ENCODE measurements at regions not wholly inside any gene's neighbourhood (a gene's known extent, or its start where the extent isn't known, plus 50 kb on each side); places are given as distances from the start of the nearest gene placed in this dataset.
"Not testable (repeated sequence)": the region's sequence is repeated elsewhere in the genome, so short reads cannot be mapped to it uniquely, and the experiment has no call there.

- WGBS, 3 donors, result 28 to 38% (median 33%) methylated on average over 3 of the region's 3 CpGs
- DNase-seq (no peak), ATAC-seq (no peak)
- intact Hi-C loops (cut with DNase I), result no loop called here
- H3K9me3 ChIP-seq, result no peaks in the 10 kb centered on the region
- H3K4me1 ChIP-seq, result no peaks in the 10 kb centered on the region
- TF ChIP-seq CTCF (IDR thresholded peaks at IDR 0.05), result no peak
- H3K4me3 ChIP-seq, result no peak overlapping the region
- peaks cover 0 to 5% (median 0%) of the 10 kb centered on the region in 3 donors for H3K27me3 ChIP-seq (ENCODE audit: insufficient read depth in 3 of 3, low read length in 2 of 3)
- no peak overlapping the region for H3K27ac ChIP-seq
- H3K36me3 ChIP-seq (ENCODE audit: insufficient read depth in 1 of 2, low read depth in 1 of 2), result no peaks in the 10 kb centered on the region
Measured at GRCh38 chrX:35507701-35508100, 290.4 kb upstream of the MAGEB16 start.

GRCh38 chrX:35548003-35548402 lies 250.1 kb upstream of the MAGEB16 start:
- 78 to 95% (median 90%) methylated on average over 8 of the region's 8 CpGs for WGBS, 3 donors
- H3K27ac ChIP-seq; H3K9me3 ChIP-seq; ATAC-seq; H3K4me1 ChIP-seq; H3K4me3 ChIP-seq; intact Hi-C loops (cut with DNase I); H3K27me3 ChIP-seq (ENCODE audit: insufficient read depth in 3 of 3, low read length in 2 of 3); H3K36me3 ChIP-seq (ENCODE audit: insufficient read depth in 1 of 2, low read depth in 1 of 2); DNase-seq: not testable (repeated sequence)

GRCh38 chrX:35557916-35558315 lies 240.2 kb upstream of the MAGEB16 start:
- ATAC-seq (no peak), DNase-seq (no peak)
- Histone ChIP-seq H3K9me3 (peaks cover 5% of the 10 kb centered on the region), H3K27ac (no peak overlapping the region), H3K4me1 (no peaks in the 10 kb centered on the region), H3K4me3 (no peak overlapping the region), H3K36me3 (ENCODE audit: insufficient read depth in 1 of 2, low read depth in 1 of 2) (no peaks in the 10 kb centered on the region), H3K27me3 (ENCODE audit: insufficient read depth in 3 of 3, low read length in 2 of 3) (no peaks in the 10 kb centered on the region)
- TF ChIP-seq CTCF (IDR thresholded peaks at IDR 0.05), result no peak
- 68 to 78% (median 74%) methylated on average over 1 of the region's 1 CpG for WGBS, 3 donors
- intact Hi-C loops (cut with DNase I), result no loop called here

- WGBS, 3 donors, result 67 to 100% (median 79%) methylated on average over 1 of the region's 1 CpG
- H3K27me3 ChIP-seq (ENCODE audit: insufficient read depth in 3 of 3, low read length in 2 of 3), result no peaks in the 10 kb centered on the region
- H3K9me3 ChIP-seq, result no peaks in the 10 kb centered on the region
- H3K4me3 ChIP-seq, result no peak overlapping the region
- H3K27ac ChIP-seq, result no peak overlapping the region
- H3K4me1 ChIP-seq, result no peaks in the 10 kb centered on the region
- intact Hi-C loops (cut with DNase I), result no loop called here
- ATAC-seq, result no peak
- TF ChIP-seq CTCF (IDR thresholded peaks at IDR 0.05), result no peak
- no peaks in the 10 kb centered on the region for H3K36me3 ChIP-seq (ENCODE audit: insufficient read depth in 1 of 2, low read depth in 1 of 2)
- no peak for DNase-seq
Measured at GRCh38 chrX:35561985-35562384, 236.2 kb upstream of the MAGEB16 start.

GRCh38 chrX:35562395-35562794 lies 235.7 kb upstream of the MAGEB16 start:
- TF ChIP-seq CTCF (IDR thresholded peaks at IDR 0.05), result no peak
- ATAC-seq, result no peak
- H3K4me3 ChIP-seq, result no peak overlapping the region
- no peaks in the 10 kb centered on the region for H3K9me3 ChIP-seq
- intact Hi-C loops (cut with DNase I), result no loop called here
- DNase-seq, result no peak
- 73 to 89% (median 88%) methylated on average over 3 of the region's 3 CpGs for WGBS, 3 donors
- no peaks in the 10 kb centered on the region for H3K4me1 ChIP-seq
- no peaks in the 10 kb centered on the region for H3K27me3 ChIP-seq (ENCODE audit: insufficient read depth in 3 of 3, low read length in 2 of 3)
- H3K36me3 ChIP-seq (ENCODE audit: insufficient read depth in 1 of 2, low read depth in 1 of 2), result no peaks in the 10 kb centered on the region
- no peak overlapping the region for H3K27ac ChIP-seq
